GM23338 (cell line): ENCODE measurements at regions not wholly inside any gene's neighbourhood (a gene's known extent, or its start where the extent isn't known, plus 50 kb on each side); places are given as distances from the start of the nearest gene placed in this dataset.

Experiments used
- ATAC-seq: fragments of 200-7000 bp; cut with Tn5 transposase; 3 replicates; pipeline ENCODE4 v1.9.1; 2020
- DNase-seq: peaks from one replicate; pipeline ENCODE4 v3.0.0-alpha.2; 2015; ENCODE audit warnings: low spot score
- H2AFZ ChIP-seq: fragments of 200-600 bp; sonication (generic); 2 replicates; pipeline ENCODE4 v1.8.0; 2016; ENCODE audit warnings: antibody characterized with exemption, mild to moderate bottlenecking, moderate library complexity
- H3F3A ChIP-seq: fragments of 200-600 bp; sonication (generic); replicated peaks from 2 replicates; pipeline ENCODE4 v1.8.0; 2017; ENCODE audit warnings: antibody characterized with exemption, mixed run types, low read depth
- H3K27ac ChIP-seq: fragments of 200-600 bp; sonication (generic); 2 replicates; pipeline ENCODE4 v1.6.1; 2016; ENCODE audit warnings: low read depth
- H3K27me3 ChIP-seq: fragments of 200-600 bp; sonication (generic); 2 replicates; pipeline ENCODE4 v1.8.0; 2016; ENCODE audit warnings: mild to moderate bottlenecking, mixed run types, moderate library complexity; ENCODE audit not compliant: insufficient read depth
- H3K36me3 ChIP-seq: fragments of 200-600 bp; sonication (generic); 2 replicates; pipeline ENCODE4 v1.8.0; 2016; ENCODE audit warnings: mild to moderate bottlenecking; ENCODE audit not compliant: insufficient read depth
- H3K4me1 ChIP-seq: fragments of 200-600 bp; sonication (generic); 2 replicates; pipeline ENCODE4 v1.8.0; 2016; ENCODE audit warnings: mild to moderate bottlenecking, moderate library complexity; ENCODE audit not compliant: insufficient read depth
- H3K4me2 ChIP-seq: fragments of 200-600 bp; sonication (generic); 2 replicates; pipeline ENCODE4 v1.7.1; 2017; ENCODE audit warnings: mixed run types
- H3K4me3 ChIP-seq: fragments of 200-600 bp; sonication (generic); 2 replicates; pipeline ENCODE4 v1.6.1; 2016; ENCODE audit warnings: mixed run types
- H3K79me2 ChIP-seq: fragments of 200-600 bp; sonication (generic); replicated peaks from 2 replicates; pipeline ENCODE4 v1.8.0; 2017; ENCODE audit warnings: mild to moderate bottlenecking; ENCODE audit not compliant: insufficient read depth
- H3K9me2 ChIP-seq: fragments of 200-600 bp; sonication (generic); 2 replicates; pipeline ENCODE4 v1.8.0; 2017; ENCODE audit not compliant: insufficient read depth
- H4K20me1 ChIP-seq: fragments of 200-600 bp; sonication (generic); replicated peaks from 2 replicates; pipeline ENCODE4 v1.8.0; 2017; ENCODE audit warnings: mild to moderate bottlenecking; ENCODE audit not compliant: insufficient read depth
- H3K27ac Mint-ChIP-seq: 2 replicates; pipeline ENCODE4 v1.8.0; 2020; ENCODE audit warnings: inconsistent platforms, mild to moderate bottlenecking, moderate library complexity, mixed read lengths
- H3K27me3 Mint-ChIP-seq: 3 replicates; pipeline ENCODE4 v1.8.0; 2022; ENCODE audit warnings: low read depth, mild to moderate bottlenecking, moderate library complexity, mixed read lengths, inconsistent platforms; ENCODE audit not compliant: insufficient read depth, poor library complexity
- H3K36me3 Mint-ChIP-seq: 3 replicates; pipeline ENCODE4 v1.8.0; 2021; ENCODE audit warnings: low read depth, mild to moderate bottlenecking, inconsistent platforms, moderate library complexity, mixed read lengths
- H3K4me1 Mint-ChIP-seq: 3 replicates; pipeline ENCODE4 v1.8.0; 2020; ENCODE audit warnings: mild to moderate bottlenecking, inconsistent platforms, mixed read lengths
- H3K4me3 Mint-ChIP-seq: 3 replicates; pipeline ENCODE4 v1.8.0; 2021; ENCODE audit warnings: moderate library complexity, mild to moderate bottlenecking, inconsistent platforms, mixed read lengths
- H3K9me3 Mint-ChIP-seq: 3 replicates; pipeline ENCODE4 v1.8.0; 2020; ENCODE audit warnings: moderate library complexity, mild to moderate bottlenecking, inconsistent platforms, mixed read lengths
- CREB1 ChIP-seq: fragments of 250-450 bp; sonication (Bioruptor Pico); IDR thresholded peaks from 2 replicates; pipeline ENCODE4 v1.5.0; 2020; ENCODE audit warnings: low read depth, mild to moderate bottlenecking, moderate library complexity
- CTCF ChIP-seq, 2 experiments: fragments of 200-600 bp in 1 of 2; sonication (generic) in 1 of 2; conservative IDR thresholded peaks; 2 replicates each; pipeline versions ENCODE4 v1.5.1 to v1.6.1; 2016 to 2017; ENCODE audit warnings: antibody characterized with exemption in 2 of 2, low read depth in 2 of 2, mild to moderate bottlenecking in 2 of 2, moderate library complexity in 1 of 2
- ETS1 ChIP-seq: IDR thresholded peaks from 2 replicates; pipeline ENCODE4 v1.6.1; 2016; ENCODE audit warnings: antibody characterized with exemption
- EZH2 ChIP-seq: fragments of 200-600 bp; sonication (generic); IDR thresholded peaks from one replicate; pipeline ENCODE4 v1.8.0; 2017; ENCODE audit warnings: antibody characterized with exemption, mild to moderate bottlenecking, low read depth; ENCODE audit not compliant: unreplicated experiment
- EZH2phosphoT487 ChIP-seq: fragments of 200-600 bp; sonication (generic); IDR thresholded peaks from one replicate; pipeline ENCODE4 v1.8.1; 2018; ENCODE audit warnings: antibody characterized with exemption; ENCODE audit not compliant: unreplicated experiment
- JUNB ChIP-seq: IDR thresholded peaks from one replicate; pipeline ENCODE4 v1.6.1; 2016; ENCODE audit warnings: antibody characterized with exemption; ENCODE audit not compliant: unreplicated experiment
- NANOG ChIP-seq: IDR thresholded peaks from 2 replicates; pipeline ENCODE4 v1.6.1; 2016; ENCODE audit warnings: antibody characterized with exemption, borderline replicate concordance
- POLR2AphosphoS5 ChIP-seq: IDR thresholded peaks from 2 replicates; pipeline ENCODE4 v1.6.1; 2016; ENCODE audit warnings: antibody characterized with exemption, low read depth
- REST ChIP-seq: IDR thresholded peaks from one replicate; pipeline ENCODE4 v1.6.1; 2018; ENCODE audit warnings: antibody characterized with exemption; ENCODE audit not compliant: unreplicated experiment
- STAT1 ChIP-seq: IDR thresholded peaks from one replicate; pipeline ENCODE4 v1.6.1; 2016; ENCODE audit warnings: antibody characterized with exemption; ENCODE audit not compliant: unreplicated experiment
- ZNF114 ChIP-seq: fragments of 250-450 bp; sonication (Bioruptor Pico); IDR thresholded peaks from 2 replicates; pipeline ENCODE4 v1.5.0; 2020; ENCODE audit warnings: mild to moderate bottlenecking, moderate library complexity
- ZNF331 ChIP-seq: fragments of 250-450 bp; sonication (Bioruptor Pico); IDR thresholded peaks from 2 replicates; pipeline ENCODE4 v1.5.0; 2020; ENCODE audit warnings: low read depth, mild to moderate bottlenecking, moderate library complexity
- ZNF462 ChIP-seq: fragments of 250-450 bp; sonication (Bioruptor Pico); IDR thresholded peaks from 2 replicates; pipeline ENCODE4 v1.5.0; 2020; ENCODE audit warnings: mild to moderate bottlenecking, moderate library complexity

GRCh38 chr18:35771172-35771571 is 189.6 kb downstream of the GALNT1 start:
- H3K27me3 ChIP-seq = no peaks in the 10 kb centered on the region
- H3K9me3 Mint-ChIP-seq = no peaks in the 10 kb centered on the region; the same call in 2 of the 3 replicates
- peaks cover 13% of the 10 kb centered on the region for H3K27me3 Mint-ChIP-seq
- H2AFZ ChIP-seq = no peak overlapping the region
- ATAC-seq = no peak
- no peaks in the 10 kb centered on the region for H3K36me3 ChIP-seq
- no peaks in the 10 kb centered on the region; the same call in 1 of the 2 replicates for H3K9me2 ChIP-seq
- H3K4me2 ChIP-seq = no peak overlapping the region
- H3K79me2 ChIP-seq = no peaks in the 10 kb centered on the region
- no peak overlapping the region for H3K4me3 Mint-ChIP-seq
- H3K4me1 Mint-ChIP-seq = peaks cover 8% of the 10 kb centered on the region; the same call in 2 of the 3 replicates
- H3K4me3 ChIP-seq = no peak overlapping the region
- no peaks in the 10 kb centered on the region for H3K4me1 ChIP-seq
- no peak for TF ChIP-seq CTCF (conservative IDR thresholded peaks at IDR 0.05; ENCODE audit: low read depth in 2 of 2)
- no peak for TF ChIP-seq EZH2phosphoT487
- TF ChIP-seq ZNF331 (CRISPR knock-in tag) = no peak
- no peak for TF ChIP-seq ETS1
- TF ChIP-seq EZH2 = no peak
- no peak for TF ChIP-seq POLR2AphosphoS5
- no peak for TF ChIP-seq ZNF114 (CRISPR knock-in tag)
- TF ChIP-seq ZNF462 (CRISPR knock-in tag) = no peak
- no peak for TF ChIP-seq REST
- TF ChIP-seq STAT1 = no peak
- TF ChIP-seq CREB1 (CRISPR knock-in tag) = no peak
- no peak for TF ChIP-seq JUNB
- TF ChIP-seq NANOG = no peak
- no peaks in the 10 kb centered on the region for H3F3A ChIP-seq
- H3K36me3 Mint-ChIP-seq = no peaks in the 10 kb centered on the region; the same call in 2 of the 3 replicates
- no peak overlapping the region for H3K27ac ChIP-seq
- no peak overlapping the region for H3K27ac Mint-ChIP-seq
- H4K20me1 ChIP-seq = no peaks in the 10 kb centered on the region
- DNase-seq = no peak
